Nephron (organoid): ENCODE measurements at regions not wholly inside any gene's neighbourhood (a gene's known extent, or its start where the extent isn't known, plus 50 kb on each side); places are given as distances from the start of the nearest gene placed in this dataset.

Experiments
- H3K27ac Mint-ChIP-seq, 3 experiments: 2 replicates each; pipeline ENCODE4 v1.8.0; 2020; ENCODE audit warnings: mixed read lengths in 3 of 3, mild to moderate bottlenecking in 2 of 3, moderate library complexity in 1 of 3
- H3K27me3 Mint-ChIP-seq: 2 replicates; pipeline ENCODE4 v1.8.0; 2021; ENCODE audit warnings: low read depth, mild to moderate bottlenecking, moderate library complexity, mixed read lengths
- H3K36me3 Mint-ChIP-seq: 2 replicates; pipeline ENCODE4 v1.8.0; 2020; ENCODE audit warnings: low read depth, mixed read lengths
- H3K4me1 Mint-ChIP-seq: 2 replicates; pipeline ENCODE4 v1.8.0; 2020; ENCODE audit warnings: mixed read lengths
- H3K4me3 Mint-ChIP-seq, 3 experiments: 2 replicates each; pipeline ENCODE4 v1.8.0; 2020; ENCODE audit warnings: mild to moderate bottlenecking in 3 of 3, mixed read lengths in 3 of 3, moderate library complexity in 2 of 3
- H3K9me3 Mint-ChIP-seq: 2 replicates; pipeline ENCODE4 v1.8.0; 2020; ENCODE audit warnings: mixed read lengths
- TF ChIP-seq, protein P1 (sequence below), 3 experiments: fragments of 200-600 bp; sonication (generic); IDR thresholded peaks; one replicate each; pipeline ENCODE4 v1.5.0; 2021; ENCODE audit warnings: antibody characterized with exemption in 3 of 3; ENCODE audit not compliant: unreplicated experiment in 3 of 3

GRCh38 chr2:118726821-118727220 is 120.6 kb downstream of the EN1 start:
- Mint-ChIP-seq H3K9me3 (peaks cover 22% of the 10 kb centered on the region), H3K4me3 (no peak overlapping the region), H3K27ac (no peak overlapping the region), H3K36me3 (no peaks in the 10 kb centered on the region), H3K27me3 (peaks cover 5% of the 10 kb centered on the region), H3K4me1 (peaks cover 10% of the 10 kb centered on the region)
- TF ChIP-seq, protein P1, sequence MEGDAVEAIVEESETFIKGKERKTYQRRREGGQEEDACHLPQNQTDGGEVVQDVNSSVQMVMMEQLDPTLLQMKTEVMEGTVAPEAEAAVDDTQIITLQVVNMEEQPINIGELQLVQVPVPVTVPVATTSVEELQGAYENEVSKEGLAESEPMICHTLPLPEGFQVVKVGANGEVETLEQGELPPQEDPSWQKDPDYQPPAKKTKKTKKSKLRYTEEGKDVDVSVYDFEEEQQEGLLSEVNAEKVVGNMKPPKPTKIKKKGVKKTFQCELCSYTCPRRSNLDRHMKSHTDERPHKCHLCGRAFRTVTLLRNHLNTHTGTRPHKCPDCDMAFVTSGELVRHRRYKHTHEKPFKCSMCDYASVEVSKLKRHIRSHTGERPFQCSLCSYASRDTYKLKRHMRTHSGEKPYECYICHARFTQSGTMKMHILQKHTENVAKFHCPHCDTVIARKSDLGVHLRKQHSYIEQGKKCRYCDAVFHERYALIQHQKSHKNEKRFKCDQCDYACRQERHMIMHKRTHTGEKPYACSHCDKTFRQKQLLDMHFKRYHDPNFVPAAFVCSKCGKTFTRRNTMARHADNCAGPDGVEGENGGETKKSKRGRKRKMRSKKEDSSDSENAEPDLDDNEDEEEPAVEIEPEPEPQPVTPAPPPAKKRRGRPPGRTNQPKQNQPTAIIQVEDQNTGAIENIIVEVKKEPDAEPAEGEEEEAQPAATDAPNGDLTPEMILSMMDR (IDR thresholded peaks at IDR 0.05; ENCODE audit: unreplicated experiment in 3 of 3): no peak

DNA sequence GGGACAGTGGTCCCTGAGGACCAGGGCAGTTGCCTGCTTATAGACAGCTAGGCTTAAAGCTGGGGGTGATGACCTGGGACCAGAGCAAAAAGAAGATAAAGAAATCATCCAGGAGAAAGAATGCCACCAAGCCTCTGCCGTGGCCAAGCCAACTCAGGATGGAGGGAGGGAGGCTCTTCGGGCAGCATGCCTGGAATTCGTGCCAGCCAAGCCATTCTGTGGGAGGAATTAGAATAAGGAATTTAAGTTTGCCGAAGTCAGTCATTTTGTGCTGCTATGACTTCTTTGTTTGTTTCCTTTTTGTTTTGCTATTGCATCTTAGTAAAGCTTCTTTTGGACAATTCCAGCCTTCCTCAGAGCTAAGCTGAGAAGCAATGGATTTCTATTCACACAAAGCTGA is 124.1 kb downstream of the EN1 start:
- peaks cover 7% of the 10 kb centered on the region for H3K27me3 Mint-ChIP-seq
- H3K4me3 Mint-ChIP-seq: no peak overlapping the region
- peaks cover 12% of the 10 kb centered on the region for H3K4me1 Mint-ChIP-seq
- TF ChIP-seq, protein P1 (IDR thresholded peaks at IDR 0.05; ENCODE audit: unreplicated experiment in 3 of 3): no peak
- H3K27ac Mint-ChIP-seq: no peak overlapping the region
- peaks cover 18% of the 10 kb centered on the region for H3K9me3 Mint-ChIP-seq
- no peaks in the 10 kb centered on the region for H3K36me3 Mint-ChIP-seq

- TF ChIP-seq, protein P1 (IDR thresholded peaks at IDR 0.05; ENCODE audit: unreplicated experiment in 3 of 3): no peak
- Mint-ChIP-seq H3K36me3 (no peaks in the 10 kb centered on the region), H3K4me3 (no peak overlapping the region), H3K4me1 (peaks cover 12% of the 10 kb centered on the region), H3K27me3 (peaks cover 9% of the 10 kb centered on the region), H3K9me3 (peaks cover 18% of the 10 kb centered on the region), H3K27ac (no peak overlapping the region)
These were observed 124.5 kb downstream of the EN1 start for GRCh38 chr2:118722976-118723375.

DNA sequence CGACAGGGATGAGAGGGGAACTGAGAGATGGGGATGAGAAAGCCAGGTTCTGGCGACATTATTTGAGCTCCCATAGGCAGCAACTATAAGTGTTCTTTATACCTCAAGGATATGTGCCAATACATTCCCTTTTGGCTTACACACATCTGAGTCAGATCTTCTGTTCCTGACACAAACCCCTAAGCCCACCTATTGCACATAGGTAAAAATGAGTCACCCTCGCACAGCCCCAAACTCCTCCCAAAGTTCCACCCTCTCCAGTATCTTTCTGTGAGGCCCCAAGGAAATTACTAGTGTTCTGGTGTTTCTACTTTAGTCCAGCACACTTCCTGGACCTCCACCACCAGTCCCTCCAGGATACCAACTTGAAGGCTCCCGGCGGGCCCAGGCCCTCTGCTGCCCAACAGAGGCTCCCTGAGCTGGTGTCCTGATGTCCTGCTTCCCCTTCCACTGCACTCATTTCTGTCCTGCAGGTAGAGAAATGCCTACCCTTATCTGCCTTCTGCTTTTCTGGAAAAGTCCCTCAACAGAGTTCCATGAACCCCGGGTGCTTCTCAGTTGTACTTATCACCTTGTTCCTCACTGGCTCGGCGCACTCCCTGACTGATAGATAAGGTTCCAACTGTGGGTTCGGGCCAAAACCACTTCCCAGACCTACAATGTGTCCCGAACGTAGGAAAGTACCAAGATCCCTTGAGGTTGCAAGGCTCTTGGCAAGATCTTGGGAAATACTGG is 125.5 kb downstream of the EN1 start:
- Mint-ChIP-seq H3K36me3 (no peaks in the 10 kb centered on the region), H3K27ac (no peak overlapping the region), H3K4me1 (peaks cover 12% of the 10 kb centered on the region), H3K9me3 (peaks cover 10% of the 10 kb centered on the region), H3K4me3 (no peak overlapping the region), H3K27me3 (peaks cover 13% of the 10 kb centered on the region)
- TF ChIP-seq, protein P1 (IDR thresholded peaks at IDR 0.05; ENCODE audit: unreplicated experiment in 3 of 3): no peak

GRCh38 chr2:118720866-118721265 is 126.6 kb downstream of the EN1 start:
- no peak overlapping the region for H3K4me3 Mint-ChIP-seq
- TF ChIP-seq, protein P1 (IDR thresholded peaks at IDR 0.05; ENCODE audit: unreplicated experiment in 3 of 3): no peak
- H3K4me1 Mint-ChIP-seq: peaks cover 12% of the 10 kb centered on the region
- H3K27ac Mint-ChIP-seq: no peak overlapping the region
- peaks cover 13% of the 10 kb centered on the region for H3K27me3 Mint-ChIP-seq
- H3K9me3 Mint-ChIP-seq: peaks cover 5% of the 10 kb centered on the region
- H3K36me3 Mint-ChIP-seq: no peaks in the 10 kb centered on the region

GRCh38 chr2:118718921-118719320 is 128.5 kb downstream of the EN1 start:
- H3K4me3 Mint-ChIP-seq: no peak overlapping the region
- H3K4me1 Mint-ChIP-seq: peaks cover 12% of the 10 kb centered on the region
- no peaks in the 10 kb centered on the region for H3K9me3 Mint-ChIP-seq
- H3K27ac Mint-ChIP-seq: no peak overlapping the region
- TF ChIP-seq, protein P1 (IDR thresholded peaks at IDR 0.05; ENCODE audit: unreplicated experiment in 3 of 3): no peak
- H3K36me3 Mint-ChIP-seq: no peaks in the 10 kb centered on the region
- peaks cover 13% of the 10 kb centered on the region for H3K27me3 Mint-ChIP-seq
